Left ventricle myocardium inferior (tissue), 1 donor: ENCODE measurements at regions not wholly inside any gene's neighbourhood (a gene's known extent, or its start where the extent isn't known, plus 50 kb on each side); places are given as distances from the start of the nearest gene placed in this dataset.

Experiments
- DNase-seq: peaks from one replicate; pipeline ENCODE4 v3.0.0-alpha.2; 2020
- H3K27ac ChIP-seq: fragments of 200-600 bp; replicated peaks from 2 replicates; pipeline ENCODE4 v1.8.0; 2021
- H3K27me3 ChIP-seq: fragments of 200-600 bp; 2 replicates; pipeline ENCODE4 v1.8.0; 2021; ENCODE audit warnings: low read depth
- H3K36me3 ChIP-seq: fragments of 200-600 bp; 2 replicates; pipeline ENCODE4 v1.8.0; 2021
- H3K4me1 ChIP-seq: fragments of 200-600 bp; 2 replicates; pipeline ENCODE4 v1.8.0; 2021
- H3K4me3 ChIP-seq: fragments of 200-600 bp; 2 replicates; pipeline ENCODE4 v1.8.0; 2021; ENCODE audit warnings: mild to moderate bottlenecking, moderate library complexity
- H3K9me3 ChIP-seq: fragments of 200-600 bp; replicated peaks from 2 replicates; pipeline ENCODE4 v1.8.0; 2021
- CTCF ChIP-seq: fragments of 200-600 bp; IDR thresholded peaks from 2 replicates; pipeline ENCODE4 v1.8.0; 2021; ENCODE audit warnings: antibody characterized with exemption, mild to moderate bottlenecking, borderline replicate concordance
- intact Hi-C: fragments of 100-400 bp; cut with micrococcal nuclease; formaldehyde crosslinking; loops from one replicate; pipeline ENCODE4 v1.11.0; 2022
- donor health status: DM: no; HTN: yes; CAD: no; lungs with severe emphysema.

GRCh38 chr15:69760258-69760845, 307.7 kb downstream of the RPLP1 start:
- no peak for DNase-seq
- H3K9me3 ChIP-seq: no peaks in the 10 kb centered on the region
- no peak overlapping the region for H3K27ac ChIP-seq
- no peak overlapping the region for H3K4me3 ChIP-seq
- peaks cover 59% of the 10 kb centered on the region for H3K27me3 ChIP-seq
- intact Hi-C loops: no loop called here
- no peaks in the 10 kb centered on the region for H3K4me1 ChIP-seq
- no peak for TF ChIP-seq CTCF
- H3K36me3 ChIP-seq: no peaks in the 10 kb centered on the region

DNA sequence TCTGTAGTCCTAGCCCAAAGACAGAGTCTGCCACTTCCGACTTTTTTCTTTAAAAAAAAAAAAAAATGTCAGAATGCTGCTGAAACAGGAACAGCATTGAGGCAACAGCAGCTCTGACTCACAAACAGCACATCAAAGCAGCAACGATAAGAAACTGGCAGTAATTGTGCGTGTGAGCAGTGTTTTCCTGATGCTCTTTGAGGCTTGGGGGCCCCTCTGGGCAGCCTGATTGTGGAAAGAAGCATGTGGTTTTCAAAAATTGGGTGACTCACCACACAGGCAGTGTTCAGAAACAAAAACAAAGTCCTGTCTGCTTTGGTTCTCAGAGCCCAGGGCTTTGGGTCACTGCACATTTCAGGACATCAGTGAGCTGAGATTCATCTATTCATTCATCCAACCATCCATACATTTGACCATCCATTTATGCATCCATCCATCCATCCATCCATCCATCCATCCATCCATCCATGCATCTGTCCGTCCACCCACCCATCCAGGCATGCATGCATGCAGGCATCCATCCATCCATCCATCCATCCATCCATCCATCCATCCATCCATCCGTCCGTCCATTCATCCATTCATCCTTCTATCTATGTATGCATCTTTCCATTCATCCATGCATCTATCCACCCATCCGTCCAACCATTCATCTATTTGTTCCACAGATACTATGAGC, 308.4 kb downstream of the RPLP1 start:
- Histone ChIP-seq H3K27me3 (peaks cover 61% of the 10 kb centered on the region), H3K4me1 (no peaks in the 10 kb centered on the region), H3K27ac (no peak overlapping the region), H3K4me3 (no peak overlapping the region), H3K9me3 (no peaks in the 10 kb centered on the region), H3K36me3 (no peaks in the 10 kb centered on the region)
- TF ChIP-seq CTCF: no peak
- peak; percentile 26 for DNase-seq
- intact Hi-C loops: no loop called here

DNA sequence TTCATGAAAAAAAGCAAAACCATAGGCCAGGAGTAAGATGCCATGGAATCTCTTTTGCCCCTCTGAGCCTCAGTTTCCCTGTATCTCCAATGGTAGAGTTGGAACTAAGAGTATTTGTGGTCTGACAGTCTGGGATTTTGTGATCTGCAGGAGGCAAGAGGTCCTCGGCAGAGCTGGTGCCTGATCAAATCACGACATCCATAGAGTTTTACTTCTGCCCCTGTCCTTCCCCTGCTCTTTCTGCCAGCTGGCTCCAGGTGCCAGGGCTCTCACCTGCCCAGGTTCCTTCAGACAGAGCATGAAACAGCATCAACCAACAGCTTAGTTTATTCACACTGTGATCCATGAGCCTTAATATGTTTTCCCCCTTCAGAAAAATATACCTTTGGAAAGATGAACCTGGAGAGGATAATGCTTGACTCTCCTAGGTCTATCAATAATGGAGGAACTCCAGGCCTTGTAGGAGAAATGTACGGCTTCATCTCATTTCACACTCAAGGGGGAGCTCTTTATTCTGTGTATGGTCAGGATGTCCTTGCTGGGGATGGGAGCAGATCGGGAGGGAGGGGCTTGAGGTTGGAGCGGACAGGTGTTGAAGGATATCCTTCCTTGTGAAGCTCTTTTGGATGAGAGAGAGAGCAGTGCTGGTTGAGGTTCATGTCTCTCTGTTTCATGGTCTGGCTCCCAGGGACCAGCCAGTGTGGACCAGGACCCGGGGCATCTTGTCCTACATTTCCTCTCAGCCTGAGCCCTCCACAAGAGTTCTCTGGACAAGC, 309.9 kb downstream of the RPLP1 start:
- no peak for DNase-seq
- peak; percentile 29 for TF ChIP-seq CTCF
- no peaks in the 10 kb centered on the region for H3K36me3 ChIP-seq
- no peaks in the 10 kb centered on the region for H3K4me1 ChIP-seq
- intact Hi-C loops: no loop called here
- peaks cover 67% of the 10 kb centered on the region for H3K27me3 ChIP-seq
- peaks cover 9% of the 10 kb centered on the region for H3K9me3 ChIP-seq
- no peak overlapping the region for H3K4me3 ChIP-seq
- H3K27ac ChIP-seq: no peak overlapping the region

DNA sequence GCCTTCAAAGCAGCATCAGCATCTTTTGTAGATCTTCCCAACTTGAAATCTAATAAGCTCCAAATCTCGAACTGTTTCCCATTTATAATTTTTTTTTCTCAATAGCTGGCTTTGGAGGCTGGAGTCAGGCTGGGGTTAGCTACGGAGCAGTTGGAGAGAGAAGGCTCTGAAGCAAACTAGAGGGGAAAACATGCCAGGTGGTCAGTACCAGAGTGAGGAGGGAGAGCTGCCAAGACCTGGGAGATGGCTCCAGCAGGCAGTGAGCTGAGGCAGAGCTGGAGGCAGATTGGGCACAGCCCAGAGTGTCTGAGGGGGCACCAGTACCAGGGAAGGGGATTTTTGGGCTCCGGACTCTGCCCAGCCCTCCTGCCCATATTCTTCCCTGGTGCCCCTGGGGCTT, 311.2 kb downstream of the RPLP1 start:
- no peaks in the 10 kb centered on the region for H3K36me3 ChIP-seq
- no peaks in the 10 kb centered on the region for H3K4me1 ChIP-seq
- no peak for TF ChIP-seq CTCF
- no peak overlapping the region for H3K27ac ChIP-seq
- no peak overlapping the region for H3K4me3 ChIP-seq
- peaks cover 10% of the 10 kb centered on the region for H3K9me3 ChIP-seq
- DNase-seq: no peak
- intact Hi-C loops: no loop called here
- H3K27me3 ChIP-seq: peaks cover 78% of the 10 kb centered on the region

GRCh38 chr15:69766156-69766555, 313.5 kb downstream of the RPLP1 start:
- peaks cover 13% of the 10 kb centered on the region for H3K9me3 ChIP-seq
- no peaks in the 10 kb centered on the region for H3K36me3 ChIP-seq
- peaks cover 91% of the 10 kb centered on the region for H3K27me3 ChIP-seq
- H3K4me3 ChIP-seq: no peak overlapping the region
- TF ChIP-seq CTCF: no peak
- no peak for DNase-seq
- intact Hi-C loops: no loop called here
- no peak overlapping the region for H3K27ac ChIP-seq
- no peaks in the 10 kb centered on the region for H3K4me1 ChIP-seq
